Smooth muscle cell (in vitro differentiated cells): ENCODE measurements at regions not wholly inside any gene's neighbourhood (a gene's known extent, or its start where the extent isn't known, plus 50 kb on each side); places are given as distances from the start of the nearest gene placed in this dataset.

Source experiments
- DNase-seq: peaks from one replicate; lab custom pipeline; 2025; ENCODE audit not compliant: unreplicated experiment; lab: John Stamatoyannopoulos, UW
- H2AFZ ChIP-seq: fragments of 200-600 bp; sonication (generic); 2 replicates; pipeline ENCODE4 v1.6.0; 2016; ENCODE audit warnings: antibody characterized with exemption, low read depth, mild to moderate bottlenecking
- H3F3A ChIP-seq: fragments of 200-600 bp; sonication (generic); 2 replicates; pipeline ENCODE4 v1.6.0; 2017; ENCODE audit warnings: antibody characterized with exemption, low read depth
- H3K27ac ChIP-seq: fragments of 200-600 bp; sonication (generic); 2 replicates; pipeline ENCODE4 v1.5.1; 2016; ENCODE audit warnings: low read depth, mild to moderate bottlenecking
- H3K27me3 ChIP-seq: fragments of 200-600 bp; sonication (generic); 2 replicates; pipeline ENCODE4 v1.6.1; 2016; ENCODE audit warnings: low read depth, mild to moderate bottlenecking
- H3K36me3 ChIP-seq: fragments of 200-600 bp; sonication (generic); 2 replicates; pipeline ENCODE4 v1.5.1; 2016; ENCODE audit warnings: low read depth
- H3K4me1 ChIP-seq: fragments of 200-600 bp; sonication (generic); 2 replicates; pipeline ENCODE4 v1.5.1; 2016; ENCODE audit warnings: low read depth
- H3K4me2 ChIP-seq: fragments of 200-600 bp; sonication (generic); 2 replicates; pipeline ENCODE4 v1.6.0; 2016; ENCODE audit warnings: mild to moderate bottlenecking
- H3K4me3 ChIP-seq: fragments of 200-600 bp; sonication (generic); 2 replicates; pipeline ENCODE4 v1.5.1; 2016; ENCODE audit warnings: mild to moderate bottlenecking
- H3K79me2 ChIP-seq: fragments of 200-600 bp; sonication (generic); 2 replicates; pipeline ENCODE4 v1.6.0; 2016; ENCODE audit warnings: low read depth, mild to moderate bottlenecking
- H3K9ac ChIP-seq: fragments of 200-600 bp; sonication (generic); 2 replicates; pipeline ENCODE4 v1.6.0; 2016; ENCODE audit warnings: low read depth
- H3K9me3 ChIP-seq: fragments of 200-600 bp; sonication (generic); replicated peaks from 2 replicates; pipeline ENCODE4 v1.5.1; 2016; ENCODE audit warnings: low read depth
- H4K20me1 ChIP-seq: fragments of 200-600 bp; sonication (generic); 2 replicates; pipeline ENCODE4 v1.6.0; 2016; ENCODE audit warnings: low read depth
- CTCF ChIP-seq: fragments of 200-600 bp; sonication (generic); IDR thresholded peaks from 2 replicates; pipeline ENCODE4 v1.5.1; 2017; ENCODE audit warnings: borderline replicate concordance, mild to moderate bottlenecking, antibody characterized with exemption; ENCODE audit not compliant: insufficient read depth, poor library complexity, severe bottlenecking
- WGBS: methylation state at CpG from one replicate; pipeline ENCODE4 v1.1.7; 2016; ENCODE audit warnings: low lambda C conversion rate; 5-methylcytosine and 5-hydroxymethylcytosine counted together

- Histone ChIP-seq H3F3A (no peaks in the 10 kb centered on the region), H3K4me3 (no peak overlapping the region), H3K4me2 (no peak overlapping the region), H3K79me2 (no peaks in the 10 kb centered on the region), H3K36me3 (no peaks in the 10 kb centered on the region), H3K9ac (no peak overlapping the region), H3K27me3 (no peaks in the 10 kb centered on the region), H3K9me3 (no peaks in the 10 kb centered on the region), H2AFZ (no peak overlapping the region), H4K20me1 (no peaks in the 10 kb centered on the region), H3K4me1 (no peaks in the 10 kb centered on the region), H3K27ac (no peak overlapping the region)
- WGBS, result 59% methylated on average over 5 of the region's 5 CpGs
- TF ChIP-seq CTCF, result no peak
- DNase-seq, result no peak
These were observed 321.3 kb downstream of the RAB28 start for GRCh38 chr4:13162886-13163285.

- H3K79me2 ChIP-seq, result no peaks in the 10 kb centered on the region
- no peak overlapping the region for H3K27ac ChIP-seq
- H2AFZ ChIP-seq, result no peak overlapping the region
- no peak overlapping the region for H3K9ac ChIP-seq
- peak overlapping the region; percentile 35 for H3K4me2 ChIP-seq
- 76% methylated on average over 2 of the region's 2 CpGs for WGBS
- no peaks in the 10 kb centered on the region for H3K4me1 ChIP-seq
- H3K4me3 ChIP-seq, result no peak overlapping the region
- DNase-seq, result no peak
- no peaks in the 10 kb centered on the region for H3K27me3 ChIP-seq
- H3F3A ChIP-seq, result no peaks in the 10 kb centered on the region
- no peaks in the 10 kb centered on the region for H3K9me3 ChIP-seq
- TF ChIP-seq CTCF, result no peak
- H3K36me3 ChIP-seq, result no peaks in the 10 kb centered on the region
- no peaks in the 10 kb centered on the region for H4K20me1 ChIP-seq
These were observed 323.2 kb downstream of the RAB28 start for GRCh38 chr4:13160920-13161319.

GRCh38 chr4:13159041-13159620 is 325.0 kb downstream of the RAB28 start:
- Histone ChIP-seq H3K27ac (no peak overlapping the region), H3K79me2 (no peaks in the 10 kb centered on the region), H4K20me1 (no peaks in the 10 kb centered on the region), H3K9ac (no peak overlapping the region), H3F3A (no peaks in the 10 kb centered on the region), H3K27me3 (no peaks in the 10 kb centered on the region), H3K4me3 (no peak overlapping the region), H3K4me2 (no peak overlapping the region), H3K9me3 (no peaks in the 10 kb centered on the region), H3K36me3 (no peaks in the 10 kb centered on the region), H2AFZ (no peak overlapping the region), H3K4me1 (no peaks in the 10 kb centered on the region)
- DNase-seq, result no peak
- TF ChIP-seq CTCF, result no peak
- 72% methylated on average over 4 of the region's 4 CpGs for WGBS

- no peak overlapping the region for H3K27ac ChIP-seq
- no peak overlapping the region for H2AFZ ChIP-seq
- 78% methylated on average over 7 of the region's 7 CpGs for WGBS
- no peaks in the 10 kb centered on the region for H3K79me2 ChIP-seq
- H4K20me1 ChIP-seq, result no peaks in the 10 kb centered on the region
- H3K36me3 ChIP-seq, result no peaks in the 10 kb centered on the region
- DNase-seq, result no peak
- no peaks in the 10 kb centered on the region for H3F3A ChIP-seq
- H3K4me3 ChIP-seq, result no peak overlapping the region
- H3K9ac ChIP-seq, result no peak overlapping the region
- no peaks in the 10 kb centered on the region for H3K4me1 ChIP-seq
- H3K27me3 ChIP-seq, result no peaks in the 10 kb centered on the region
- H3K9me3 ChIP-seq, result no peaks in the 10 kb centered on the region
- TF ChIP-seq CTCF, result no peak
- H3K4me2 ChIP-seq, result no peak overlapping the region
These were observed 332.9 kb downstream of the RAB28 start for GRCh38 chr4:13151194-13151593.
